ENCODE measurements at regions not wholly inside any gene's neighbourhood (a gene's known extent, or its start where the extent isn't known, plus 50 kb on each side); places are given as distances from the start of the nearest gene placed in this dataset.

GRCh38 chr1:96358057-96358456 is 363.5 kb upstream of the PTBP2 start:
- intact Hi-C loops (cut with DNase I) = no loop called here

GRCh38 chr1:96360036-96360795 is 361.4 kb upstream of the PTBP2 start:
- DNase-seq (ENCODE audit: low spot score) = no peak
- intact Hi-C loops (cut with DNase I) = no loop called here

More at GRCh38 chr1:96358057-96358456, 363.5 kb upstream of the PTBP2 start:
- DNase-seq (ENCODE audit: low spot score) = no peak

GRCh38 chr1:96361271-96361856 is 360.2 kb upstream of the PTBP2 start:
- intact Hi-C loops (cut with DNase I) = no loop called here
- DNase-seq (ENCODE audit: low spot score) = no peak

GRCh38 chr1:96361961-96362360 is 359.6 kb upstream of the PTBP2 start:
- intact Hi-C loops (cut with DNase I) = no loop called here
- DNase-seq (ENCODE audit: low spot score) = no peak

- DNase-seq (ENCODE audit: low spot score) = no peak
- intact Hi-C loops (cut with DNase I) = no loop called here
These were observed 359.0 kb upstream of the PTBP2 start for GRCh38 chr1:96362623-96363022.

- DNase-seq (ENCODE audit: low spot score) = no peak
- intact Hi-C loops (cut with DNase I) = no loop called here
These were observed 357.8 kb upstream of the PTBP2 start for GRCh38 chr1:96363826-96364225.

- intact Hi-C loops (cut with DNase I) = no loop called here
- DNase-seq (ENCODE audit: low spot score) = no peak
These were observed 357.0 kb upstream of the PTBP2 start for GRCh38 chr1:96364576-96364975.

- intact Hi-C loops (cut with DNase I) = no loop called here
These were observed 356.5 kb upstream of the PTBP2 start for GRCh38 chr1:96365076-96365475.

GRCh38 chr1:96365596-96366390 is 355.8 kb upstream of the PTBP2 start:
- intact Hi-C loops (cut with DNase I) = no loop called here
- no peak for DNase-seq (ENCODE audit: low spot score)

More at GRCh38 chr1:96365076-96365475, 356.5 kb upstream of the PTBP2 start:
- DNase-seq (ENCODE audit: low spot score) = no peak

GRCh38 chr1:96366516-96366915 is 355.1 kb upstream of the PTBP2 start:
- intact Hi-C loops (cut with DNase I) = no loop called here
- DNase-seq (ENCODE audit: low spot score) = no peak

- intact Hi-C loops (cut with DNase I) = no loop called here
- DNase-seq (ENCODE audit: low spot score) = no peak
These were observed 353.8 kb upstream of the PTBP2 start for GRCh38 chr1:96367791-96368190.

- no peak for DNase-seq (ENCODE audit: low spot score)
- intact Hi-C loops (cut with DNase I) = no loop called here
These were observed 350.8 kb upstream of the PTBP2 start for GRCh38 chr1:96370757-96371156.

GRCh38 chr1:96372881-96373280 is 348.7 kb upstream of the PTBP2 start:
- no peak for DNase-seq (ENCODE audit: low spot score)
- intact Hi-C loops (cut with DNase I) = no loop called here

GRCh38 chr1:96374076-96374762 is 347.4 kb upstream of the PTBP2 start:
- intact Hi-C loops (cut with DNase I) = no loop called here
- no peak for DNase-seq (ENCODE audit: low spot score)

GRCh38 chr1:96376846-96377245 is 344.7 kb upstream of the PTBP2 start:
- intact Hi-C loops (cut with DNase I) = no loop called here
- DNase-seq (ENCODE audit: low spot score) = no peak

- intact Hi-C loops (cut with DNase I) = no loop called here
- no peak for DNase-seq (ENCODE audit: low spot score)
These were observed 337.0 kb upstream of the PTBP2 start for GRCh38 chr1:96384611-96385010.

GRCh38 chr1:96387785-96388184 is 333.8 kb upstream of the PTBP2 start:
- intact Hi-C loops (cut with DNase I) = no loop called here
- no peak for DNase-seq (ENCODE audit: low spot score)

- no peak for DNase-seq (ENCODE audit: low spot score)
- intact Hi-C loops (cut with DNase I) = no loop called here
These were observed 332.9 kb upstream of the PTBP2 start for GRCh38 chr1:96388421-96389310.

GRCh38 chr1:96400089-96400488 is 321.5 kb upstream of the PTBP2 start:
- DNase-seq (ENCODE audit: low spot score) = no peak
- intact Hi-C loops (cut with DNase I) = no loop called here

All from cardiac septum (tissue), 1 donor.